Midbrain (tissue), 1 donor: ENCODE measurements at regions not wholly inside any gene's neighbourhood (a gene's known extent, or its start where the extent isn't known, plus 50 kb on each side); places are given as distances from the start of the nearest gene placed in this dataset.

ENCODE experiments used
- DNase-seq: peaks from one replicate; lab custom pipeline; 2025; lab: John Stamatoyannopoulos, UW

DNA sequence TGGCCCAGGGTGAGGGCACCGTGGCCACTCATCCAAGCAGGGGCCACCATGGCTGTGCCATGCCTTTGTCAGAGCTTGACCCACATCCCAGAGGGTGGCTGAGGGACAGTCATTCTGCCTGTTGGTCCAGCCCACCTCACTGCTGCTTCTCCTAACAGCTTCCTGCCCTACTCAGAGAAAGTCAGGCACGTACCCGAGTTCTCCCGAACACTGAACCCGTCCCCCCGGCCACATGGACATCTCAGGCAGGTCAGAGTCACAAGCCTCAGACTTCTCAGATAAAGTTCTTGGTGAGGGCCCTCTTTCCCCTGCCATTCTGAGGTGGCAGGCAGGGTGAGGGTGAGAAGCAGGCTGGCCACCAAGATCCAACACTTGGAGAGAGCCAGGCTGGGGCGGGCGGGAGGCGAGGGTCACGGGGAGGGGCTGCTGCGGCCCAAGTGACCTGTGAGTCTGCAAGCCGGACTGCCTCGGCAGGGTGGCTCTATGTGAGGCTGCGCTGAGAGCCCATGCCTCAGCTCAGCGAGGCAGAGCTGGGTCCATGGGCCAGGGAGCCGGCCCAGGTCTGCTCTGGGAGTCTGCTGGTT, 317.8 kb downstream of the TMEM121 start:
- no peak for DNase-seq

DNA sequence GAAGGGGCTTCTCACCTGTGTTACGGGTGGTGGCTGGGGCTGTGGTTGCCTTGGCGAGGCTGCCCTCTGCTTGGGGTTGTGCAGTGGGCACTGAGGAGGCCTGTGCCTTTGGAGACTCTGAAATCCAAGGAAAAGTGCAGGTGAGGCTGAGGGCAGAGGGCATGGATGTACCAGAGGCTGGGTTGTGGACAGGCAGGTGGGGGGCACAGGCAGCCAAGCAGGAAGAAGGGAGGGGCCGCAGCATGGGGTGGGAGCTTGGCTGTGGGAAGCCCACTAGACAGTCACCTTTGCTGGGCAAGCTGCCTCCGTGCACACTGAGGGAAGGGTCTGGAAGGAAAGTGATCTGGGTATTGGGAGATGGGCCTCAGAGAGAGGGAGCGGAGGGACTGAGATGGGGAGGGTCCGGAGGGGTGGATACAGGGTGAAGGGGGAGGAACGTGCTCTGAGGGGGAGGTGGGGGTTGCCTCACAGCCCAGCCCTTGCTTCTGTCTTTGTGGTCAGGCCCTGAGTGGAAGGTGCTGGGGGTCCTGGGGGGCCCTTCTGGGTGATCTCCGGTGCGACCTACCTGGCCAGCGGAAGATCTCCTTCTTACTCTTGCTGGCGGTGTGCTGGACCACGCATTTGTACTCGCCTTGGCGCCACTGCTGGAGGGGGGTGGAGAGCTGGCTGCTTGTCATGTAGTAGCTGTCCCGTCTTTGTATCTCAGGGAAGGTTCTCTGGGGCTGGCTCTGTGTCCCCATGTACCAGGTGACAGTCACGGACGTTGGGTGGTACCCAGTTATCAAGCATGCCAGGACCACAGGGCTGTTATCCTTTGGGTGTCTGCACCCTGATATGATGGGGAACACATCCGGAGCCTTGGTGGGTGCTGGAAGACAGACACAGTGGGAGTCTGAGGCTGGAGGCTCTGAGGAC, 318.7 kb downstream of the TMEM121 start:
- DNase-seq, result no peak

- DNase-seq, result no peak
These were observed 319.4 kb downstream of the TMEM121 start for GRCh38 chr14:105845725-105846309.

DNA sequence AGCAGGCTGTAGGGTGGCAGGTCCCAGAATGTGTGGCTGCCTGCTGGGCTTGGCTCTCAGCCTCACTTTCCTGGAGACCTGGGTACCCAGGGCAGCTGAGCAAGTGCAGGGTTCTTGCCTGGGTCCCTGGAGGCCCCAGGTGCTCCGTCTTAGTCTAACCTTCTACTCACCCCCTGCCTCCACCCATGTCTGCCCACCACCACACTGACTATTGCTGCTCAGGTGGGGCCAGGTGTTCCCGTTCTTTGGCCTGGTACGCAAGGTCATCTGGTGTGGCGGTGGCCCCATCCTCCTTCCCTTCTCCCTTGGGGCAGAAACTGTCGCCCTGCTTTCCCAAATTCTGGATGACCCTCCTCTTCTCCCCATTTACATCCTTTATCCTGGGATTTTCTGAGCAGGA, 319.9 kb downstream of the TMEM121 start:
- no peak for DNase-seq

DNA sequence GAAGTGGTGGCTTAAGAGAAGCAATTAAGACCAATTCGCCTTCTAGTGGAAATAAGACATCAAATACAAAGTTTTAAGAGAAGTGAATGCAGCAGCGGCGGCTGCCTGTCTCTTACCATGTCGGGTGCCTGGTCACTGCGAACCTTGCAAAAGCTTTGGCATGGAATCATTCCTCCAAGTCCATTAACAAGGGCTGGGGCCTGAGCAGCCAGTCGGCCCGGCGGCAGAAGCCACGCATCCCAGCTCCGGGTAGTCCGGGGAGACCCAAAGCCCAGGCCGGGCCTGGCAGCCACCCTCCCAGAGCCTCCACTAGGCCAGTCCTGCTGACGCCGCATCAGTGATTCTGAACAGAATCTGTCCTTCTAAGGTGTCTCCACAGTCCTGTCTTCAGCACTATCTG, 321.0 kb downstream of the TMEM121 start:
- DNase-seq, result no peak

GRCh38 chr14:105848570-105848969, 322.2 kb downstream of the TMEM121 start:
- no peak for DNase-seq

DNA sequence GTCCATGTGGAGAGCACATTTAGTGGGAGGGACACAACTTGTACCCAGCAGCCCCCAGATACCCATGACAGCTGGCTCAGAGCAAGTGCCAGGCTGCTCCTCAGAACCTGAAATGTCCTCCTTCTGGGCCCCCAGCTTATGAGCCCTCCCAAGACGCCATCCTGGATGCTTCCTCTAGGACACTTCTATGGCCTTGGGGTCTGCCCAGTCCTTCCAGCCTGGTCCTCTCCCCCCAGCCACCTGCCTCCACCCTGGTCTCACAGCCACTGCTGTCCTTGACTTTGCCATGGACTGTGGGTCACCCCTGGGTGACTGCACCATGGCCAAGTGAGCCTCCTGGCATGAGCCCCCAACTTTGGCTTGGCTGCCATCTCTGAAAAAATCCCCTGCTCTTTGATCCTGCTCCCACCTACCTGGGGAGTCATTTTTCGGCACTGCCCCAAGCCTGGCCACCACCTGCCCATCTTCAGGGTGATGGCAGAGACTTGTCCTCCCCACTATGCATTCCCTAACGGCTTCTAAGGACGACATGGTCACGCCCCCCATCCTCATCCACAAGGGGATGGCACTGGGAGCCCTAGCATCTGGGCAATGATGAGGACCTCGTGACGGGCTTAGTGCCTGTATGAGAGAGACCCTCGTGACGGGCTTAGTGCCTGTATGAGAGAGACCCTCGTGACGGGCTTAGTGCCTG, 323.7 kb downstream of the TMEM121 start:
- DNase-seq, result no peak

GRCh38 chr14:105850853-105851581, 324.6 kb downstream of the TMEM121 start:
- DNase-seq, result no peak

GRCh38 chr14:105851716-105852377, 325.5 kb downstream of the TMEM121 start:
- no peak for DNase-seq

- DNase-seq, result no peak
These were observed 326.1 kb downstream of the TMEM121 start for GRCh38 chr14:105852378-105853088.

DNA sequence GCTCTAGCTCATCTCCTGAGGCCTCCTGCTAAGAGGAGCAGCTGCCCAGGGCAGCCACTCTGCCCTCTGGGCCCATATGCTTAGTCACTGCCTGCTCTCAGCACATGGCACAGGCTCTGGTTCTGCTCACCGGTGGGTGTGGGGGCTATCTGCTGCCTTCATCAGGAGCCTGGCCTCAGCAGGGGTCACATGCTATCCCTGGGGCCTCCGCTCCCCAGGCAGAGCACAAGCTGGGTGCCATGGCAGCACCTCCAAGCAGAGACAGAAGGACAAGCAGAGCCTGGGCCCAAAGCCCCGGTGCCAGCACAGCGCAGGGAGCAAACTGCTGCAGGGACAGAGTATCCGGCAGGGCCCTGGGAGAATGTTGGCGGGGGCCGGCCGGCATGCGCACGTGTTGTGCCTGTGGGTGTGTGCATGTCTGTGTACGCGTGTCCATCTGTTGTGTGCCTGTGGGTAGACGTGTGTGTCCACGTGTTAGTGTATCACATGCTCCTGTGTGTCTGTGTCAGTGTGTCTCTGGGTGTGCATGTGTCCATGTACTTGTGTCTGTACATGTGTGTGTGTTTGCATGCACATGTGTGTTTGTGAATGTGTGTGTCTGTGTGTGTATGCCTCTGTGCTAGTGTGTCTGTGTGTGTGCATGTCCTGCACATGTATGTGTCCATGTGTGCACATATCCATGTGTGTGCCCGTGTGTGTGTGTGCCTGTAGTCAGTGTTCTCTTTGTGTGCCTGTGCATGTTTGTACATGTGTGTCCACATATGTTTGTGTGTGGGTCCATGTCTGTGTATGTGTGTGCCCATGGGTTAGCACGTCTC, 326.9 kb downstream of the TMEM121 start:
- no peak for DNase-seq

DNA sequence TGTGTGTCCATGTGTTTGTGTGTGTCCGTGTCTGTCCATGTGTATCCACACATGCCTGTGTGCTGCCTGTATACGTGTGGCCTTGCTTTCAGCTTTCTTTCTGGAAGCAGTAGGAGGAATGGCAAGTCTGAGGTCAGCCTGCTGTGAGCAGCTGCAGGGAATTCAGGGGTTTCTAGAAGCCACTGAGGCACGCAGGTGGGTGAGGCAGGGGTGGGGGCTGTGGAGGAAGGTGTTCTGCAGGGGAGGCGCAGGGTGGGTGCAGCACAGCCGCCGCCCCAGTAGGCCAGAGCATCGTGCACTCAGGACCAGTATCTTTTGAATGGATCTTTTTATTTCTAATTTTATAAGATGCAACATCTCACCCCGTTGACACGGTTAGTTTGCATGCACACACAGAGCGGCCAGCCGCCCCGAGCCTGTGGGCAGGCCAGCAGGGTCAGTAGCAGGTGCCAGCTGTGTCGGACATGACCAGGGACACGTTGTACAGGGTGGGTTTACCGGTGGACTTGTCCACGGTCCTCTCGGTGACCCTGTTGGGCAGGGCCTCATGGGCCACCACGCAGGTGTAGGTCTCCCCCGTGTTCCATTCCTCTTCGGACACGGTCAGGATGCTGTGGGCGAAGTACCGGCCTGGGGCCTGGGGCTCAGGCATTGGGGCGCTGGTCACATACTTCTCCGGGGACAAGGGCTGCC, 327.7 kb downstream of the TMEM121 start:
- no peak for DNase-seq

- DNase-seq, result no peak
These were observed 328.3 kb downstream of the TMEM121 start for GRCh38 chr14:105854600-105855245.

- no peak for DNase-seq
These were observed 329.0 kb downstream of the TMEM121 start for GRCh38 chr14:105855246-105855892.

DNA sequence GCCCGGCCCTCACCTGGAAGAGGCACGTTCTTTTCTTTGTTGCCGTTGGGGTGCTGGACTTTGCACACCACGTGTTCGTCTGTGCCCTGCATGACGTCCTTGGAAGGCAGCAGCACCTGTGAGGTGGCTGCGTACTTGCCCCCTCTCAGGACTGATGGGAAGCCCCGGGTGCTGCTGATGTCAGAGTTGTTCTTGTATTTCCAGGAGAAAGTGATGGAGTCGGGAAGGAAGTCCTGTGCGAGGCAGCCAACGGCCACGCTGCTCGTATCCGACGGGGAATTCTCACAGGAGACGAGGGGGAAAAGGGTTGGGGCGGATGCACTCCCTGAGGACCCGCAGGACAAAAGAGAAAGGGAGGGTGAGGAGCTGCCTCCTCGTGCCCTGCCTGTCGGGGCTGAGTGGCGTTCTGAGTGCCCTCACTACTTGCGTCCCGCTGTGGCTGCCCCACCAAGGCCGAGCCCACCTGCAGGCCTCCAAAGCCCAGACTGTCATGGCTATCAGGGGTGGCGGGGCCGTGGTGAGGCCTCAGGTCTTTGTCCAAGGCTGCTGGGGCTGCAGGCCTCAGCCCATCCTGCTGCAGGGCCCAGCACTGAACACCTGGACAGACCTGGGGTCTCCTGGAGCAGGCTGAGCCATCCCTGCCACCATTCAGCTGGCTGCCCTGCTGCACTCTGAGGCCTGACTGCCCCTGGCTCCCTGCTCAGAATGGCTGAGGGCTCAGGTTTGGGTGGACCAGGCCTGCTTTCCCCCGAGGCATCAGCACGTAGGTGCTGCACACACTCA, 329.7 kb downstream of the TMEM121 start:
- no peak for DNase-seq

DNA sequence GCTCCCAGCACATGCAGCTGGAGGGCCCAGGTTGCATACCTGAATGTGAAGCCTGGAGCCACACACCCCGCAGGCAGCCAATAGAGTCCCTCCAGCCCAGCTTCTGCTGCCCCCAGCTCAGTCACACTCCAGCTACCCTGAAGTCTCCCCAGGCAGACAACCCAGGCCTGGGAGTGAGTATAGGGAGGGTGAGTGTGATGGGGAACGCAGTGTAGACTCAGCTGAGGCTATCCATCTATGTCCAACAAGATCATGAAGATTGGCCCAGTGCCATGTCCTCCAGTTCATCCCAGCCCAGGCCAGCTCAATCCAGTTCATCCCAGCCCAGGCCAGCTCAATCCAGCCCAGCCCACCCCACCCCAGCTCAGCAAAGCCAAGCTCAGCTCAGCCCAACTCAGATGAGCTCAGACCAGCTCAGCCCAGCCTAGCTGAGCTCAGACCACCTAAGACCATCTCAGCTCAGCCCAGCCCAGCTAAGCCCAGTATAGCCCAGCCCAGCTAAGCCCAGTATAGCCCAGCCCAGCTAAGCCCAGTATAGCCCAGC, 330.4 kb downstream of the TMEM121 start:
- DNase-seq, result no peak

DNA sequence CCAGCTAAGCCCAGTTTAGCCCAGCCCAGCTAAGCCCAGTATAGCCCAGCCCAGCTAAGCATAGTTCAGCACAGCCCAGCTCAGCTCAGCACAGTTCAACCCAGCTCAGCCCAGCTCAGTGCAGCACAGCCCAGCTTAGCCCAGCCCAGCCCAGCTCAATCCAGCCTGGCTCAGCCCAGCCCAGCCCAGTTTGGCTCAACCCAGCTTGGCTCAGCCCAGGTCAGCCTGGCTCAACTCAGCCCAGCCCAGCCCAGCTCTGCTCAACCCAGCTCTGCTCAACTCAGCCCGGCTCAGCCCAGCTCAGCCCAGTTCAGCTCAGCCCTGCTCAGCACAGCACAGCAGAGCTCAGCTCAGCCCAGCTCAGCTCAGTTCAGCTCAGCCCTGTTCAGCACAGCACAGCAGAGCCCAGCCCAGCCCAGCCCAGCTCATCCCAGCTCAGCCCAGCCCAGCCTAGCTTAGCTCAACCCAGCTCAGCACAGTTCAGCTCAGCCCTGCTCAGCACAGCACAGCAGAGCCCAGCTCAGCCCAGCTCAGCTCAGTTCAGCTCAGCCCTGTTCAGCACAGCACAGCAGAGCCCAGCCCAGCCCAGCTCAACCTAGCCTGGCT, 330.9 kb downstream of the TMEM121 start:
- DNase-seq, result no peak
